ENCODE measurements at regions not wholly inside any gene's neighbourhood (a gene's known extent, or its start where the extent isn't known, plus 50 kb on each side); places are given as distances from the start of the nearest gene placed in this dataset.
A peak's percentile ranks its signal among the peaks of the same experiment; 100 is the strongest.

GRCh38 chr5:82351754-82352145 is 73.6 kb upstream of the RPS23 start:
- H3K9me3 ChIP-seq (ENCODE audit: low read depth) = no peaks in the 10 kb centered on the region
- Mint-ChIP-seq H3K4me1 (peaks cover 25% of the 10 kb centered on the region), H3K4me3 (no peak overlapping the region), H3K36me3 (no peaks in the 10 kb centered on the region), H3K27me3 (ENCODE audit: insufficient read depth, low read depth) (peaks cover 3% of the 10 kb centered on the region), H3K9me3 (no peaks in the 10 kb centered on the region), H3K27ac (no peak overlapping the region)
- H3K79me2 ChIP-seq (ENCODE audit: low read depth) = no peaks in the 10 kb centered on the region
- no peaks in the 10 kb centered on the region for H4K20me1 ChIP-seq (ENCODE audit: low read depth)
- H3K4me3 ChIP-seq = no peak overlapping the region
- peaks cover 7% of the 10 kb centered on the region for H3K4me1 ChIP-seq
- H2AFZ ChIP-seq (replicated peaks) = no peak overlapping the region
- H3K27me3 ChIP-seq = no peaks in the 10 kb centered on the region
- H3K9ac ChIP-seq = no peak overlapping the region
- no peaks in the 10 kb centered on the region for H3K36me3 ChIP-seq
- DNase-seq (ENCODE audit: low spot score) = peak; percentile 65
- TF ChIP-seq EZH2phosphoT487 (IDR thresholded peaks at IDR 0.05) (no peak), CTCF (IDR thresholded peaks at IDR 0.05) (peak; percentile 79)
- H3K27ac ChIP-seq = no peak overlapping the region
- no peak overlapping the region for H3K4me2 ChIP-seq
- no peaks in the 10 kb centered on the region for H3F3A ChIP-seq (ENCODE audit: low read depth)

DNA sequence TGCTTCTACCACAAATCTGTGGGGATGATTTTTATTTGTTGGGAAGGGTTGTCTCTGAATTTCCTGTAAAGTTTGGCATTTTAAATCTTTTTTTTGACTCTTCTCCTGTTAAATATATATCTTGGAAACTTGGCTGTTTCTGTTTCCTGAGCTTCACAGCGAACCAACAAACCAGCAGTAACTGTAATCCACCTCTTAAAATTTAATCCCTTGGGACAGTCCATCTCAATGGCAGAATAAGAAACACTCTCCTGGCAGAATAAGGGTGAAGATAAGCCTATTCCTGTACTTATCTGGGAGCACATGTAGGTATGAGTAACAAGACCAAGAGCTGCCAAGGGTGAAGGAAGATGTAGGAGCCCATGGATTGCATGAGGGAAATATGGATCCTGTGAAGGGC is 73.1 kb upstream of the RPS23 start:
- Histone ChIP-seq H3K4me1 (peaks cover 9% of the 10 kb centered on the region), H3K4me3 (no peak overlapping the region), H3K27me3 (no peaks in the 10 kb centered on the region), H3K27ac (no peak overlapping the region), H3K4me2 (no peak overlapping the region), H3K9ac (no peak overlapping the region), H3F3A (ENCODE audit: low read depth) (no peaks in the 10 kb centered on the region), H3K36me3 (no peaks in the 10 kb centered on the region), H3K9me3 (ENCODE audit: low read depth) (no peaks in the 10 kb centered on the region), H2AFZ (replicated peaks) (no peak overlapping the region), H3K79me2 (ENCODE audit: low read depth) (no peaks in the 10 kb centered on the region), H4K20me1 (ENCODE audit: low read depth) (no peaks in the 10 kb centered on the region)
- H3K27me3 Mint-ChIP-seq (ENCODE audit: insufficient read depth, low read depth) = peaks cover 3% of the 10 kb centered on the region
- no peak overlapping the region for H3K4me3 Mint-ChIP-seq
- no peaks in the 10 kb centered on the region for H3K36me3 Mint-ChIP-seq
- no peak for DNase-seq (ENCODE audit: low spot score)
- TF ChIP-seq CTCF (IDR thresholded peaks at IDR 0.05) (no peak), EZH2phosphoT487 (IDR thresholded peaks at IDR 0.05) (no peak), EZH2 (IDR thresholded peaks at IDR 0.05) (no peak)
- no peaks in the 10 kb centered on the region for H3K9me3 Mint-ChIP-seq
- peaks cover 30% of the 10 kb centered on the region for H3K4me1 Mint-ChIP-seq
- H3K27ac Mint-ChIP-seq = no peak overlapping the region

DNA sequence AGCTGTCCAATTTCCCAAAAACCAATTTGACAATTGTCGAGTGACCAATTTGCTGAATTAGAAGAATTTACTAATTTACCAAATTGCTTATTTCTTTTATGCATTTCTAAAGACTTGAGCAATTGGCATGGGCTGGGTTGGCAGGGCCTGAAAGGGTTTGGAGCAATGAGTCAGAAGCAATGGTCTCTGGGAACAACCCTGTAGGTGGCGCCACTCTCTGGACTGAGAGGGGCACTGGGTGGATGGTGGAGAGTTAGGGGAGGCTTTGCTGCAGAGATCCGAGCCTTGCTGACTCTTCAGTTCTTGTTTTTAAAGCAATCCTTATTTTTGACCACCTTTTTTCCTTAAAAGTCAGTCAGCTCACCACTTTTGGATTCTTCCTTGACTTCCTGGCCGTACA is 71.5 kb upstream of the RPS23 start:
- DNase-seq (ENCODE audit: low spot score) = peak; percentile 68
- no peaks in the 10 kb centered on the region for H3K27me3 ChIP-seq
- Mint-ChIP-seq H3K27me3 (ENCODE audit: insufficient read depth, low read depth) (peaks cover 3% of the 10 kb centered on the region), H3K4me1 (peaks cover 36% of the 10 kb centered on the region), H3K27ac (no peak overlapping the region), H3K4me3 (no peak overlapping the region), H3K9me3 (no peaks in the 10 kb centered on the region), H3K36me3 (no peaks in the 10 kb centered on the region)
- H3K4me1 ChIP-seq = peaks cover 9% of the 10 kb centered on the region
- no peaks in the 10 kb centered on the region for H3K36me3 ChIP-seq
- H3K4me3 ChIP-seq = no peak overlapping the region
- H3K9me3 ChIP-seq (ENCODE audit: low read depth) = no peaks in the 10 kb centered on the region
- H3K4me2 ChIP-seq = no peak overlapping the region
- peak; percentile 70 for TF ChIP-seq CTCF (IDR thresholded peaks at IDR 0.05)
- no peak for TF ChIP-seq EZH2phosphoT487 (IDR thresholded peaks at IDR 0.05)
- H2AFZ ChIP-seq (replicated peaks) = peak overlapping the region; percentile 66
- H3F3A ChIP-seq (ENCODE audit: low read depth) = no peaks in the 10 kb centered on the region
- no peaks in the 10 kb centered on the region for H4K20me1 ChIP-seq (ENCODE audit: low read depth)
- no peak overlapping the region for H3K27ac ChIP-seq
- H3K79me2 ChIP-seq (ENCODE audit: low read depth) = no peaks in the 10 kb centered on the region
- H3K9ac ChIP-seq = no peak overlapping the region
